GM18909 (cell line): ENCODE measurements at regions not wholly inside any gene's neighbourhood (a gene's known extent, or its start where the extent isn't known, plus 50 kb on each side); places are given as distances from the start of the nearest gene placed in this dataset.
"Not testable (repeated sequence)": the region's sequence is repeated elsewhere in the genome, so short reads cannot be mapped to it uniquely, and the experiment has no call there.

ENCODE experiments used
- ATAC-seq: cut with Tn5 transposase; IDR thresholded peaks from one replicate; pipeline ENCODE4 v1.9.1; 2021; ENCODE audit warnings: mild to moderate bottlenecking; ENCODE audit not compliant: unreplicated experiment, poor library complexity

GRCh38 chr11:112666253-112666652, 295.0 kb upstream of the NCAM1 start:
- ATAC-seq: no peak

- no peak for ATAC-seq
These were observed 290.2 kb upstream of the NCAM1 start for GRCh38 chr11:112670806-112671570.

GRCh38 chr11:112673401-112673800, 287.8 kb upstream of the NCAM1 start:
- not testable (repeated sequence) for ATAC-seq

DNA sequence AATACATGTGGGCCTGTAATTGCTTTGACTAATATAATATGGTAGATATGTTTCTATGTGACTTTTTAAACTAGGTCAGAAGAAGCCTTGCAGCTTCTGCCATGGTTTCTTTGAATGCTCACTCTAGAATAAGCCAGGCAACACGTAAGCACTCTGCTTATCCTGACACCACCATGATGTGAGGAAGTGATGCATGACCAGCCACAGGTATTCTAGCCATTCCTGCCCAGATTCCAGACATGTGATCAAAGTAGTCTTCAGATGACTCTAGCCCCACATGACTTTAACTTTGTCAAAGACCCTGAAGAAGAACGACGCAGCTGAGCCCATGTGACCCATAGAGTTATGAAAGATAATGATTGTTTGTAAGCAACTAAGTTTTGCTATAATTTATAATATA, 276.1 kb upstream of the NCAM1 start:
- ATAC-seq: no peak

DNA sequence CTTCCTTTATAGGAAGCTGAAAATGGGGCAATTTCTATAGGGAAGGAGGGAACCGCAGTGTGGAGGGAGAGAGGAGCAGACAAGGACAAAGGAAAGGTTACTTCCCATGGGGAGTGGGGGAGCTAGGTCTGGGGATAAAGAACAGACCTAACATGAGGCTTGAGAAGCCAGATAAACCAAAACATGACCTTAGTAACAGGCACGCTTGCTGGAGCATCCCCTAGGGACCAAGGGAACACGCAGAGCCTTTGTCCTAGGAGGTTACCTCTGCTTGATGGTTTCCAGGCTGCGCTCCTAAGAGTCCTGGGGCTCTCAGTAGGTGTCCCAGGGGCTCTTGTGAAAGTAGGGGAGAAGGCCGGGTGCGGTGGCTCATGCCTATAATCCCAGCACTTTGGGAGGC, 271.4 kb upstream of the NCAM1 start:
- ATAC-seq: no peak

DNA sequence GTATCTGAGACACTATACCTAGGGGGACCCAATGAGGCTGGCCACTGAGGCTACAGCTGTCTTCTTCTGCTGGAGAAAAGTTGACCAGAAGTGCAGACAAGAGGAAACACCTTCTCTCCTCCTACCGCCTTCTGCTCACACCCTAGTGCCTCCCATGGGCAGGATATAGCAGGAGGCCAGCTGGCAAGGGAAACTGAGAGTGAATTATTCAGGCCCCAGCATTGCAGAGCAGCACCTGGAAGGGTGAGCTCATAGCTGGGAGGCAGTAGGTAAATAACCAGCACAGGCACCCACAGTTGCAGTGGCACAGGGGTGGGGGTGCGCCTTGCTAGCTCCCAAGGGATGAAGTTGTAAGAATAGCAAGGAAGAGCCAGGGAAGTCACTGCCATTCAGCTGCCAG, 267.4 kb upstream of the NCAM1 start:
- no peak for ATAC-seq

DNA sequence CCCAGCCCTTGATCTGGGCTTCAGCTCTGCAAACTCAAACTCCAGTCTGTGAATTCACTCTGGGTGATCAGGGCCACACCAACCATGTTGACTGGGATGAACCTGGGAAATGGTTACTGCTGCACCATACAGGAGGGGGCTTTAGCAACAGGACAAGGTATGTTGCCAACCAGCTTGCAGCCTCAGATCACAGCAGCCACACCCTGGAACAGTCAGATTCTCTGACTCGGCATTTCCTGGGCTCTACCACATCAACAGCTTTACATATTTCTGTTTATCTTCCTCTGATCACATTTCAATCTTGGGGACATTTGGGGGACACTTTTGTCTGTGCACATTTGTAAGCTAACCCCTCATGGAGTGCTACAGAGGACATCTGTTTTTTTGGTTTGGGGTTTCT, 267.0 kb upstream of the NCAM1 start:
- ATAC-seq: no peak

DNA sequence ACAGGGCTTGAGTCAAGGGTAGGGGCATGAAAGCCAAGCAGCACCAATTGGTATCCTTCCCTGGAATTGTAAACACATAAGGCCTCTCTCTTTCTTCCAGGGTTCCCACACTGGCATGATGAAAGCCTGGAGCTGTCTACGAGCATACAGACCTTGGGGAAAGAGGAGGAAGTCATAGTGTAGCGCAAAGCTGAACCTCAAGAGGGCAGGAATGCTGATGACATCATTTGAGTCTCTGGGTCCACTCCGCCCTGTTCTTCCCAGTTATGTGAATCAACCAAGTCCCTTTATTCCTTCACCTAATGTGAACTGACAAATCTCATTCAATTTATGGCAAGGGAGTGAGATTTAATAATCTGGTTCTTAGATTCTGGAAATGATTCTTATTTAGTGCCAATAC, 266.4 kb upstream of the NCAM1 start:
- ATAC-seq: no peak

- no peak for ATAC-seq
These were observed 263.6 kb upstream of the NCAM1 start for GRCh38 chr11:112697391-112698178.

DNA sequence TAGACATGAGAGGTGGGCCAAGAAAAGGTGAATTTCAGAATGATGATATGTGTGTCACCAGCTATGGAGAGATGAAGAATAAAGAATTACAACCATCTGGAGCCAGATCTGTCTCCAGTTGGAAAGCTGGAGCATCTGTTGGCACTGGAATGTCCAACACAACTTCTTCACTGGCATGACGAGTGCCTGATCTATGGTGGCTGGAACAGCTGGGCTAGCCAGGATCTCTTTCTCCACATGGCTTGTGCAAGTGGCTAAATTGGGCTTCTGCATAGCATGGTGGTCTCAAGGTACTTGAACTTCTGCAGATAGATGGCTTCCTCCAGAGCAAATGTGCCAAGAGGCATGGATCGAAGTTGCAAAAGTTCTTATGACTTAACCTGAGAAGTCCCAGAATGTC, 256.1 kb upstream of the NCAM1 start:
- no peak for ATAC-seq

DNA sequence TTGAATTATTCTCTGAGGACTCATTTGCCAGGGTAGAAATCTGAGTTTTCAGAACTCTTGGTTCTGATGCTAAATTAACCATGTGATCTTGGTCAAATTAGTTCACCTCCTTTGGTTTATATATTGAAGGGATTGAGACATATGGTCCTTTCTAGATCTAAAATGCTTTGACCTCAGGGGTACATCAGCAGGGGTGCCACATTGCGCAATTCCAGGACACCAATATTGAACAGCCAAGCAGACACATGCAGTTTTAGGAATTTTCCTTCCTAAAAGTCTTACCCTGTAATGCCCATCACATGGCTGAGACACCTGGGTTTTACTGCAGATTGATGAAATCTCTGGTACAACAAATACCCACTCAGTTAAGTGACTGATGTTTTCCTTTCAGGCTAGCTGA, 254.4 kb upstream of the NCAM1 start:
- no peak for ATAC-seq

DNA sequence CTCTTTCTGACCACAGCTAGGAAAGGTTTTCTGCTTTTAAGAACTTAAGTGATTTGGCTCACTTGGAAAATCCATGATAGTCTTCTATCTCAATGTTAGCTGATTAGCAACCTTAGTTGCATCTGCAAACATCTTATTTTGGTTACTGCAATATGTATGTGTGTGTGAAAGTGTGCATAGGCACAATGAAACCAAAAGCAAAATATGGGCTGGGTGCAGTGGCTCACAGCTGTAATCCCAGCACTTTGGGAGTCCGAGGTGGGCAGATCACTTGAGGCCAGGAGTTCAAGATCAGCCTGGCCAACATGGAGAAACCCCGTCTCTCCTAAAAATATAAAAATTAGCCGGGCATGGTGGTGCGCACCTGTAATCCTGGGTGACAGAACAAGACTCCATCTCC, 246.9 kb upstream of the NCAM1 start:
- not testable (repeated sequence) for ATAC-seq

GRCh38 chr11:112715056-112715455, 246.2 kb upstream of the NCAM1 start:
- no peak for ATAC-seq

- no peak for ATAC-seq
These were observed 242.7 kb upstream of the NCAM1 start for GRCh38 chr11:112718483-112718882.

- ATAC-seq: no peak
These were observed 241.3 kb upstream of the NCAM1 start for GRCh38 chr11:112719736-112720525.

GRCh38 chr11:112722148-112722547, 239.1 kb upstream of the NCAM1 start:
- ATAC-seq: no peak

- ATAC-seq: no peak
These were observed 238.3 kb upstream of the NCAM1 start for GRCh38 chr11:112722876-112723275.

GRCh38 chr11:112723676-112724495, 237.3 kb upstream of the NCAM1 start:
- ATAC-seq: no peak

GRCh38 chr11:112724496-112724790, 236.8 kb upstream of the NCAM1 start:
- ATAC-seq: no peak

GRCh38 chr11:112725636-112726035, 235.6 kb upstream of the NCAM1 start:
- ATAC-seq: no peak
